Karpas-422 (cell line): ENCODE measurements at regions not wholly inside any gene's neighbourhood (a gene's known extent, or its start where the extent isn't known, plus 50 kb on each side); places are given as distances from the start of the nearest gene placed in this dataset.

Experiments
- DNase-seq: peaks from one replicate; pipeline ENCODE4 v3.0.0-alpha.2; 2015
- H2AFZ ChIP-seq: fragments of 200-600 bp; sonication (generic); 2 replicates; pipeline ENCODE4 v1.6.1; 2014; ENCODE audit warnings: antibody characterized with exemption, low read length, mixed read lengths
- H3K27ac ChIP-seq: fragments of 200-600 bp; sonication (generic); 2 replicates; pipeline ENCODE4 v1.5.1; 2014; ENCODE audit warnings: mild to moderate bottlenecking, low read length, moderate library complexity
- H3K27me3 ChIP-seq: fragments of 200-600 bp; sonication (generic); 2 replicates; pipeline ENCODE4 v1.6.1; 2014; ENCODE audit warnings: low read length, mixed read lengths
- H3K36me3 ChIP-seq: fragments of 200-600 bp; sonication (generic); 2 replicates; pipeline ENCODE4 v1.6.1; 2014; ENCODE audit warnings: low read length, mixed read lengths; ENCODE audit not compliant: insufficient read depth
- H3K4me1 ChIP-seq: fragments of 200-600 bp; sonication (generic); 2 replicates; pipeline ENCODE4 v1.6.1; 2014; ENCODE audit warnings: mild to moderate bottlenecking, low read length, mixed read lengths
- H3K4me2 ChIP-seq: fragments of 200-600 bp; sonication (generic); 2 replicates; pipeline ENCODE4 v1.6.1; 2014; ENCODE audit warnings: low read length, low read depth, mild to moderate bottlenecking; ENCODE audit not compliant: poor library complexity, severe bottlenecking
- H3K4me3 ChIP-seq: fragments of 200-600 bp; sonication (generic); 2 replicates; pipeline ENCODE4 v1.5.1; 2014; ENCODE audit warnings: mild to moderate bottlenecking, antibody characterized with exemption, low read length, mixed read lengths
- H3K79me2 ChIP-seq: fragments of 200-600 bp; sonication (generic); 2 replicates; pipeline ENCODE4 v1.6.1; 2014; ENCODE audit warnings: mild to moderate bottlenecking, low read length, mixed read lengths
- H3K9ac ChIP-seq: fragments of 200-600 bp; sonication (generic); 2 replicates; pipeline ENCODE4 v1.6.0; 2014; ENCODE audit warnings: low read length
- H3K9me2 ChIP-seq: fragments of 200-600 bp; sonication (generic), shearing (Covaris generic); replicated peaks from 2 replicates; pipeline ENCODE4 v1.6.0; 2014; ENCODE audit warnings: mild to moderate bottlenecking, low read length, moderate library complexity; ENCODE audit not compliant: insufficient read depth
- H3K9me3 ChIP-seq: fragments of 300-700, 200-600 bp; sonication (generic); 2 replicates; pipeline ENCODE4 v1.6.1; 2014; ENCODE audit warnings: low read length, mixed read lengths
- H4K20me1 ChIP-seq: fragments of 200-600 bp; sonication (generic); 2 replicates; pipeline ENCODE4 v1.6.1; 2014; ENCODE audit warnings: mild to moderate bottlenecking, antibody characterized with exemption, low read length, low read depth; ENCODE audit not compliant: insufficient read depth

DNA sequence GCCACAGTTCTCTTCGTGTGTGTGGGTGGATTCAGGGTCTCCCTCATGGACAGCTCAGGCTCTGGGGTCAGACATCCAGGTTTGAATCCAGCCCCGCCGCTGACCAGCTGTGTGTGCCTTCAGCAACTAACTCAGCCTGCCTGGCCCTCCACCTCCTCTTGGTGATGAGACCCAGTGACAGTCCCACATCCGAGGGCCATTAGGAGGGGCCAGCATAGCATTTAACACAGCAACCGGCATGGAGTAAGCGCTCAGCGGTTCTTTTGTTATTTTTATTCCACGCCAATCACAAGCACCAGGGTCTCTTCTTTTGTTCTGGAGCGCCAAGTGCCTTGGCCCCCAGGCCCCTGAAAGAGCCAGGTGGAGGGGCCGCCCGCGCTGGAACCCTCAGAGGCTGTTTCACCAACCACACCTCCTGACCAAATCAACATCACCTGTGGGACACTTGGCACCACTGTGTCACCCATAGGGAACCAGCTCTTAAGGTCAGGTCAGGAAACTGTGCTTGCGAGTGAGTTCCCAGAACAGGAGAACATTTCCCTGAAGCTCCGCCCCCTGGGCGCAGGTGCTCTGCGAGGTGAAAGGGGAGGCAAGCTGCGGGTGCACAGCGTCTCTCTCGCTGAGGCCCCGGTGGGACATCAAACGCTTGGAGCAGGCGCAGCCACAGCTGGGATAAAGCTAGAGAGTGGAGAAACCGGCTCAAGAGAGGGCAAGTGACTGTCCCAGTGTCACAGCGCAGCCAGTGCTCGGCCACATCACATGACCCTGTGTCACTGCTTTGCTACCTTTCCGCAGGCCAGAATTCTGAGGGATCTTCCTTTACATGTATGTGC, 311.3 kb downstream of the UACA start:
- Histone ChIP-seq H3K79me2 (no peaks in the 10 kb centered on the region), H3K36me3 (no peaks in the 10 kb centered on the region), H3K9me3 (no peaks in the 10 kb centered on the region), H3K4me3 (no peak overlapping the region), H3K4me1 (no peaks in the 10 kb centered on the region), H3K9me2 (no peaks in the 10 kb centered on the region), H3K27me3 (no peaks in the 10 kb centered on the region), H2AFZ (no peak overlapping the region), H3K4me2 (no peak overlapping the region), H3K27ac (no peak overlapping the region), H3K9ac (no peak overlapping the region), H4K20me1 (no peaks in the 10 kb centered on the region)
- DNase-seq = no peak

DNA sequence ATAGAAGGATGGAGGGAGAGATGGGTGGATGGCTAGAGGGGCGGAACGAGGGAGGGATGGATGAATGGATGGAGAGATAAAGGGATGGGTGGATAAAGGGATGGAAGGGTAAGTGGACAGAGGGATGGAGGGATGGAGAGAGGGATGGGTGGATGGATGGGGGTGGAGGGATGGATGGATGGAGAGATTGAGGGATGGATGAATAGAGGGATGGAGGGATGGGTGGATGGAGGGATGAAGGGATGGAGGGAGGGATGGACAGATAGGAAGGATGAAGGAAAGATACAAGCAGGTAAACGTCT, 313.3 kb downstream of the UACA start:
- Histone ChIP-seq H3K9me3 (no peaks in the 10 kb centered on the region), H3K27ac (no peak overlapping the region), H3K9me2 (no peaks in the 10 kb centered on the region), H4K20me1 (no peaks in the 10 kb centered on the region), H3K4me3 (no peak overlapping the region), H3K36me3 (no peaks in the 10 kb centered on the region), H3K79me2 (no peaks in the 10 kb centered on the region), H3K4me2 (no peak overlapping the region), H3K27me3 (no peaks in the 10 kb centered on the region), H3K4me1 (no peaks in the 10 kb centered on the region), H2AFZ (no peak overlapping the region), H3K9ac (no peak overlapping the region)
- DNase-seq = no peak

DNA sequence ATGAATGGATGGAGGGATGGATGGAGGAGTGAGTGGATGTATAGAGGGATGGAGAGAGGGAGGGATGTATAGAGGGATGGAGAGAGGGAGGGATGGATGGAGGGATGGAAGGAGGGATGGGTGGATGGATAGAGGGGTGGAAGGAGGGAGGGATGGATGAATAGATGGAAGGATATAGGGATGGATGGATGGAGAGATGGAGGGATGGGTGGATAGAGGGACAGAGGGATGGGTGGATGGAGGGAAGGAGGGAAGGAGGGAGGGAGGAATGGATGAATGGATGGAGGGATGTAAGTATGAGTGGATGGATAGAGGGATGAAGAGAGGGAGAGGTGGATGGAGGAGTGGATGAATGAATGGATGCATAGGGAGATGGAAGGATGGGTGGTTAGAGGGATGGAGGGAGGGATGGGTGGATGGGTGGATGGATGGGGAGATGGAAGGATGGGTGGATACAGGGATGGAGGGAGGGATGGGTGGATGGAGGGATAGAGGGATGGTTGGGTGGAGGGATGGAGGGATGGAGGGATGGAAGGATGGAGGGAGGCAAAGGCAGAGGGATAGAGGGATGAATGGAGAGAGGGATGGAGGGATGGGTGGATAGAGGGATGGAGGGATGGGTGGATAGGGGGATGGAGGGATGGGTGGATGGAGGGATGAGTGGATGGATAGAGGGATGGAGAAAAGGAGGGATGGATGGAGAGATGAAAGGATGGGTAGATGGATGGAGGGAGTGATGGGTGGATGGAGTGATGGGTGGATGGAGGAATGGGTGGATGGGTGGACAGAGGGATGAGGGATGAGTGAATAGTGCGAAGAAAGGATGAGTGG, 313.8 kb downstream of the UACA start:
- H3K27me3 ChIP-seq = no peaks in the 10 kb centered on the region
- H3K4me1 ChIP-seq = no peaks in the 10 kb centered on the region
- no peak for DNase-seq
- no peaks in the 10 kb centered on the region for H3K9me3 ChIP-seq
- H3K4me3 ChIP-seq = no peak overlapping the region
- no peaks in the 10 kb centered on the region for H4K20me1 ChIP-seq
- no peaks in the 10 kb centered on the region for H3K79me2 ChIP-seq
- no peak overlapping the region for H3K9ac ChIP-seq
- no peak overlapping the region for H3K27ac ChIP-seq
- no peaks in the 10 kb centered on the region for H3K36me3 ChIP-seq
- no peak overlapping the region for H3K4me2 ChIP-seq
- H2AFZ ChIP-seq = no peak overlapping the region
- no peaks in the 10 kb centered on the region for H3K9me2 ChIP-seq

DNA sequence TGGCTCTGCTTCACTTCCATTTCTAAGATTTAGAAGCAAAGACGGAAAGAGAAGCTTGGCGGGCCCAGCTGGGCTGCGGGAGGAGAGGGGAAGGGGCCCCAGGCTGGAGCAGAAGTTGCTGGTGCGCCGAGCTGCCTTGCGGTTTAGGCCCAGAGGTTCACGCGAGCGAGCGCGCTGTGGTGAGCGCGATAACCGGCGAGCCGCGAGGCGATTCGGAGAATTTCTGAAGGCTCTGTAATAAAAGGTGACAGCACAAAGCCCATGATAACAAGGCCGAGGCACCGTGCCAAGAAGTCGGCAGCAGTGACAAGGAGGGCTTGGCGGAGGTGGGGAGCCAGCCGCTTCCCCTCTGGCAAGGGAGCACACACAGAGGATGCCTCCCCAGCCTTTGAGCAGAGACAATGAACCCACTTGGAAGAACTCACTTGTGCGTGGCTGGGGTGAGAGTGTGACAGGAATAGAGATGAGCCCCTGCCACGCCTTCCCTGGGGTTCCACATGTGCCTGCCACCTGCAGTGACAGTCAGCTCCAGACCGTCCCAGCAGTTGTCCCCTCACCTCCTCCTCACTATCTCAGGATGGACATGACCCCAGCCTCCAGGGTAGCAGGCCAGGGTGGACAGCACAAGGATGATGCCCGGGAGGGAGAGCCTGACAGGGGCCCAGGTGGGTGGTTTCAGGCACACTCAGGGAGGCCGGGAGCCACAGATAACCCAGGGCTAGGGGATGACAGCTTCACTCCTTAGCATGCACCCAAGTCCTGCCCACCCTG, 315.2 kb downstream of the UACA start:
- H3K27ac ChIP-seq = no peak overlapping the region
- H3K27me3 ChIP-seq = no peaks in the 10 kb centered on the region
- H3K36me3 ChIP-seq = no peaks in the 10 kb centered on the region
- no peak overlapping the region for H3K4me2 ChIP-seq
- no peaks in the 10 kb centered on the region for H3K9me3 ChIP-seq
- no peak overlapping the region for H3K9ac ChIP-seq
- no peak overlapping the region for H2AFZ ChIP-seq
- no peaks in the 10 kb centered on the region for H3K79me2 ChIP-seq
- no peaks in the 10 kb centered on the region for H4K20me1 ChIP-seq
- H3K4me1 ChIP-seq = peaks cover 2% of the 10 kb centered on the region; the same call in 1 of the 2 replicates
- no peak overlapping the region for H3K4me3 ChIP-seq
- no peak for DNase-seq
- no peaks in the 10 kb centered on the region for H3K9me2 ChIP-seq

DNA sequence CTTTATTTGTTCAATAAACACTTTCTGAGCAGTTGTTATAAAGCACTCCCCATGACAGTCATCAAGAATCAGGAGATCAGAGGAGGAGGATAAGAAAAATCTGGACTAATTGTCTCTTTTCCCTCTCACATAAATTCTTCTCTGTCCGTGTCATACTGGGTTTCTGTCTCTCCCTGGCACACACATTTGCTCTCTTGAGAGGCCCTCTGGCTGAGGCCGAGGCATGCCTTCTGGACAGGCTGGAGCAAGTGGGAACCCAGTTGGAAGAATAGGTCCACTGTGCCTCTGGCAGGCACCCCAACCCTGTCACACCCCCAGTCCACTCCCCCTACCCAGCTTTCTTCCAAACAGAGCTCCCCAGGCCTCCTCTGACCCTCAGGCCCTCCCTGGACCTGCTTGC, 315.8 kb downstream of the UACA start:
- Histone ChIP-seq H2AFZ (no peak overlapping the region), H3K4me3 (no peak overlapping the region)

DNA sequence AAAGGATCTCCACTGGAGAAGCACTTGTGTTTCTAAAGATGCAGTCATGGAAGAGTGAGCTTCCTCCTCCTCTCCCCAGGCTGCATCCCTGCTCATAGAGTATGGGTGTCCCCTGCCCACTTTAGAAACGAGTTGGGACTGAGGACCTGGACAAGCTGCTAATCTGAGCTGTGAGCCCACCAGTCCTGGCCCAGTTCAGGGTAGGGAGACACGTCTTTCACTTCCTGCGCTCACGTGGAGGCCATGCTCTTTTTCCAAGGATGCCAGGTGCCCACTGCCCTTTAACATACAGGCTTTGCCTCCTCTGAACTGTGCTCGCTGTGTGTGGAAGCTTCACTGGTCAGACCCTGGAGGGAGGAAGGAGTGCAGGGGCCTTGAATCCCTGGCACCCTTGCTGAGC, 316.3 kb downstream of the UACA start:
- H3K9me3 ChIP-seq = no peaks in the 10 kb centered on the region
- no peak overlapping the region for H3K27ac ChIP-seq
- H3K27me3 ChIP-seq = no peaks in the 10 kb centered on the region
- no peaks in the 10 kb centered on the region for H3K36me3 ChIP-seq
- no peak for DNase-seq
- H3K4me1 ChIP-seq = peaks cover 7% of the 10 kb centered on the region
- no peak overlapping the region for H3K4me3 ChIP-seq
- H4K20me1 ChIP-seq = no peaks in the 10 kb centered on the region
- H3K4me2 ChIP-seq = no peak overlapping the region
- H3K9me2 ChIP-seq = no peaks in the 10 kb centered on the region
- H2AFZ ChIP-seq = no peak overlapping the region
- no peaks in the 10 kb centered on the region for H3K79me2 ChIP-seq
- no peak overlapping the region for H3K9ac ChIP-seq

More for the DNA sequence above, 315.8 kb downstream of the UACA start:
- no peaks in the 10 kb centered on the region for H3K79me2 ChIP-seq
- no peaks in the 10 kb centered on the region for H4K20me1 ChIP-seq
- no peak overlapping the region for H3K4me2 ChIP-seq
- no peaks in the 10 kb centered on the region for H3K9me3 ChIP-seq
- no peaks in the 10 kb centered on the region for H3K9me2 ChIP-seq
- no peaks in the 10 kb centered on the region for H3K27me3 ChIP-seq
- H3K4me1 ChIP-seq = peaks cover 7% of the 10 kb centered on the region
- H3K27ac ChIP-seq = no peak overlapping the region
- H3K9ac ChIP-seq = no peak overlapping the region
- DNase-seq = no peak
- no peaks in the 10 kb centered on the region for H3K36me3 ChIP-seq

DNA sequence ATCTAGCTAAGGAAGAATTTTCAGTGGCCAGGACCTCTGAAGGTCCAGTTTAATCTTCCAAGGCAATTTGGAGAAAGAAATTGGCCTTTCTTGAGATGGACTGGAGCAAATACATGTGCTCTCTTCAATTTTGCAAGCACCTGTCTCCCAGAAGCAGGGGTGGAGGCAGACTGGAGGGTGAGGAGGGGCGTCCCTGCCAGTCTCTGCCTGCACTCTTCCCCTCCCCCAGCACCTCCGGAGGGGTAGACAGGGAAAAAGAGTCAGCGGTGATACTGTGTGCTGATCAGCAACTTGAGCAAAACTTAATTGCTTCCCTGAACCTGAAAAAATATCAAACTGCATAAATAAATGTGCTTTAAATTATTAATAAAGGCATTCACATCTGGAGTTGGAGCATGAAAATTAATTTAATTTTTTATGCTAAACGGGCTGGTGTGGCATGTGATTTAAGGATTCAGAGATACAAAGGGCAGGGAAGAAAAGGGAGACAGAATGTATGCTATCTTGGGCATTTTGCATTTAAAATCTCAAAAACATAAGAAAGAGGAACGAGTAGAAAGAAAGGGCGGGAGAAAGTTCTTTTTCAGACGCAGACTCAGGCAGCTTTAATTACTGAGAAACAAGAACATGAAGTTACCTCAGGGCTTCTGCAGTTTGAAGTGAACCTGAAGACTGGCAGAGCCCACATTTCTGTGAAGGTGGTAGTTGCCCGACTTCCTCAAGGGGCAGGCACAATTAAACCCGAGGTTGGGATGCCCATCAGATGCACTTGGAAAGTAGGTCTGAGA, 319.7 kb downstream of the UACA start:
- H3K9me2 ChIP-seq = no peaks in the 10 kb centered on the region
- H3K36me3 ChIP-seq = no peaks in the 10 kb centered on the region
- no peak overlapping the region for H3K27ac ChIP-seq
- no peak overlapping the region for H2AFZ ChIP-seq
- H3K9me3 ChIP-seq = no peaks in the 10 kb centered on the region
- H3K4me2 ChIP-seq = no peak overlapping the region
- H3K4me3 ChIP-seq = no peak overlapping the region
- peaks cover 7% of the 10 kb centered on the region for H3K4me1 ChIP-seq
- no peaks in the 10 kb centered on the region for H4K20me1 ChIP-seq
- no peak overlapping the region for H3K9ac ChIP-seq
- H3K27me3 ChIP-seq = no peaks in the 10 kb centered on the region
- no peak for DNase-seq
- H3K79me2 ChIP-seq = no peaks in the 10 kb centered on the region
